Testis (tissue), 2 donors: ENCODE measurements at regions not wholly inside any gene's neighbourhood (a gene's known extent, or its start where the extent isn't known, plus 50 kb on each side); places are given as distances from the start of the nearest gene placed in this dataset.

Experiments
- DNase-seq: peaks from one replicate; pipeline ENCODE4 v3.0.0-alpha.2; 2019
- H3K27ac ChIP-seq, 2 donors: fragments of 200-600 bp; sonication (generic); one replicate each; pipeline ENCODE4 v1.5.1; 2019
- H3K27me3 ChIP-seq: fragments of 200-600 bp; sonication (generic); one replicate; pipeline ENCODE4 v1.5.1; 2019
- H3K36me3 ChIP-seq: fragments of 200-600 bp; sonication (generic); one replicate; pipeline ENCODE4 v1.5.1; 2017; ENCODE audit warnings: low read depth; ENCODE audit errors: missing control alignments
- H3K4me1 ChIP-seq: fragments of 200-600 bp; sonication (generic); one replicate; pipeline ENCODE4 v1.5.1; 2019
- H3K4me3 ChIP-seq, 2 donors: fragments of 200-600 bp; sonication (generic); one replicate each; pipeline ENCODE4 v1.5.1; 2017 to 2019
- H3K9me3 ChIP-seq: fragments of 200-600 bp; sonication (generic); one replicate; pipeline ENCODE4 v1.5.1; 2017
- CTCF ChIP-seq, 3 experiments: fragments of 450-650 bp in 2 of 3; fragments of 200-600 bp in 1 of 3; sonication (generic) in 1 of 3; IDR thresholded peaks; one replicate each; pipeline ENCODE4 v1.5.1; 2016 to 2019; ENCODE audit warnings: antibody characterized with exemption in 3 of 3, mild to moderate bottlenecking in 2 of 3, moderate library complexity in 1 of 3
- POLR2A ChIP-seq: fragments of 450-650 bp; IDR thresholded peaks from one replicate; pipeline ENCODE4 v1.6.1; 2017; ENCODE audit warnings: antibody characterized with exemption, mild to moderate bottlenecking, moderate library complexity
- WGBS, 2 donors: methylation state at CpG; one replicate each; pipeline ENCODE4 v1.1.5; 2018; 5-methylcytosine and 5-hydroxymethylcytosine counted together
- intact Hi-C: fragments of 100-400 bp; cut with DNase I; formaldehyde crosslinking; loops from one replicate; pipeline ENCODE4 v1.15.1; 2023; ENCODE audit warnings: low total_unique reads

- no peak overlapping the region for H3K27ac ChIP-seq
- DNase-seq: no peak
Observed at GRCh38 chr14:71694591-71695530, 237.4 kb upstream of the RGS6 start.

GRCh38 chr14:71695611-71696350 is 236.4 kb upstream of the RGS6 start:
- WGBS, 2 donors: 95 to 96% methylated on average over 6 of the region's 6 CpGs
- H3K4me1 ChIP-seq: no peaks in the 10 kb centered on the region
- TF ChIP-seq POLR2A (no peak), CTCF (IDR thresholded peaks at IDR 0.05) (no peak)
- H3K4me3 ChIP-seq: no peak overlapping the region
- no peaks in the 10 kb centered on the region for H3K9me3 ChIP-seq
- no peak overlapping the region for H3K27ac ChIP-seq
- no peaks in the 10 kb centered on the region for H3K27me3 ChIP-seq
- intact Hi-C loops: no loop called here
- no peaks in the 10 kb centered on the region for H3K36me3 ChIP-seq
- no peak for DNase-seq

More at GRCh38 chr14:71694591-71695530, 237.4 kb upstream of the RGS6 start:
- intact Hi-C loops: no loop called here
- Histone ChIP-seq H3K9me3 (no peaks in the 10 kb centered on the region), H3K27me3 (no peaks in the 10 kb centered on the region), H3K4me1 (no peaks in the 10 kb centered on the region), H3K4me3 (no peak overlapping the region), H3K36me3 (no peaks in the 10 kb centered on the region)
- WGBS, 2 donors: 88 to 89% methylated on average over 8 of the region's 8 CpGs
- TF ChIP-seq POLR2A: no peak
- no peak for TF ChIP-seq CTCF (IDR thresholded peaks at IDR 0.05)

- Histone ChIP-seq H3K27ac (no peak overlapping the region), H3K4me1 (no peaks in the 10 kb centered on the region), H3K4me3 (no peak overlapping the region), H3K9me3 (no peaks in the 10 kb centered on the region), H3K36me3 (no peaks in the 10 kb centered on the region), H3K27me3 (no peaks in the 10 kb centered on the region)
- intact Hi-C loops: no loop called here
- no peak for TF ChIP-seq POLR2A
- TF ChIP-seq CTCF (IDR thresholded peaks at IDR 0.05): no peak
- DNase-seq: no peak
- WGBS, 2 donors: 92 to 96% methylated on average over 4 of the region's 4 CpGs
Observed at GRCh38 chr14:71698027-71698426, 234.2 kb upstream of the RGS6 start.

- no peak overlapping the region for H3K27ac ChIP-seq
- DNase-seq: no peak
- WGBS, 2 donors: 90 to 94% methylated on average over 4 of the region's 4 CpGs
Observed at GRCh38 chr14:71698673-71699072, 233.6 kb upstream of the RGS6 start.

More at GRCh38 chr14:71698673-71699072, 233.6 kb upstream of the RGS6 start:
- H3K36me3 ChIP-seq: no peaks in the 10 kb centered on the region
- no peaks in the 10 kb centered on the region for H3K9me3 ChIP-seq
- H3K27me3 ChIP-seq: no peaks in the 10 kb centered on the region
- intact Hi-C loops: no loop called here
- no peak overlapping the region for H3K4me3 ChIP-seq
- no peak for TF ChIP-seq CTCF (IDR thresholded peaks at IDR 0.05)
- TF ChIP-seq POLR2A: no peak
- H3K4me1 ChIP-seq: no peaks in the 10 kb centered on the region
